ENCODE measurements at regions not wholly inside any gene's neighbourhood (a gene's known extent, or its start where the extent isn't known, plus 50 kb on each side); places are given as distances from the start of the nearest gene placed in this dataset.

DNA sequence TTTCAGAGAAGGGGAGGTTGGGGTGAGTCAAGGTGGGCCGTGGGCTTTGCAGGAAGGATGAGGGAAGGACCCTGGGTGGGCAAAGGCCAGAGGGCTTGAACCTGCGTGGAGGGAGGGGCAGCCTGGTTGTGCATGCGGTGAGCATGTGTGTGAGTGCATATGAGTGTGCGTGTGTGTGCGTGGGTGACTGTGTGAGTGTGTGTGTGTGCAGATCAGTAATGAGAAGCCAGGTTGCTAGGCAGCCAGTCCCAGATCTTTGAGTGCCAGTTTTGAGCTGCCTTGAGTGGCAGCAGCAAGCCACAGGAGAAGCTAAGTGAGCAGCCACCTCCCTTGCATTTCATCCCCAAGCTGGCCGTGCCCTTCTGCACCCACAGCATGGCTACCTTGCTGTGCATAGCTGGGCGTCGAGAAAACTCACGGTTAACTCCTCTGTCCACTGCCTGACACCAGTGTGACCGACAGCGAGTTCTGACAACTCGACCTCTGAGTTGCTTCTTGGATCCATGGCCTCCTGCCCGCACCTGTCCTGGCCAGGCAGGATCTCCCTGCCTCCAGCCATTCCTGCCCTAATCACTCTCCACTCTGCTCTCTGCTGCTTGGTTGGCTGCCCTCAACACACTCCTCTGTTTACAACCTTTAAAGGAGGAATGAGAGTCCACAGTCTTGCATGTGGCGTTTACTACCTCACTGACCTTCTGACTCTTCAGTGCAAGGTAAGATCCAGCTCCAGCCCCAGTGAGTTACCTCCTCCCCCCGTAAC is 775.4 kb downstream of the TYW1 start:
- DNase-seq: no peak

GRCh38 chr7:67773081-67773480 is 776.4 kb downstream of the TYW1 start:
- no peak for DNase-seq

DNA sequence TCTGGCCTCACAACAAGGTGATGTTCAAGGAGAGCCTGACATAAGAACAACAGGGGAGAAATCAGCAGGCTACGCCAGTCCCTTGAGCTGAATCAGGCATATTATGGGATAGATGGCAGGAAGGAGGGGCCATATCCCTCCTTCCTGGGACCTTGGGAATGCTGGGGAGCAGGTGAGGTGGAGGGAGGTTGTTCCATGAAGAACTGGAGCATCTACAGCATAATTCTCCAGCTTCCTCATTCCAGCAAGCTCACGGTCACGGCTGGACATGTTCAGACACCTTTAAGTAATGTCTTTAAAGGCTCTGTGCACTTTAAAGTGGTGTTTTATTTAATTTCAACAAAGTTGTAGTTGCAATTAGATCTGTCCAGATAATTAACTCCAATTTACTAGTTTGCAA is 780.5 kb downstream of the TYW1 start:
- no peak for DNase-seq

- no peak for DNase-seq
Observed at GRCh38 chr7:67781841-67782240, 785.2 kb downstream of the TYW1 start.

DNA sequence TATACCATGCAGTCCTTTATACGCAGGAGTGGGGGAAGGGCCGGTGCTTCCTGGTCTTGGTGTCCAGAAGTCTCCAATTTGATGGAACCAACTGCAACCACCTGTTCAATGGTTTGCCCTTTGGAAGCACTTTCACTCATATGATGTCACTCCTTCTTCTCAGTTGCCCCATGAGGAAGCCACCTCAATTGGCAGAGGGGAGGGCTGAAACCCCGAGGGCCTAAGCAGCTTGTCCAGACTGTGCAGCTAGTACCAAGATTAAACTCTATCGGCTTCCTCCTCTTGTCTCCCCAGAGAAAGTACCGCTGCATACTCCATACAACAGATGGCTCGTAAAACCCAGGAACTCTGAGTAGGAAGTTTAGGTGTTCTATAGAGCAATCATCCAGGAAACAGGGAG is 789.4 kb downstream of the TYW1 start:
- DNase-seq: no peak

GRCh38 chr7:67788669-67789068 is 792.0 kb downstream of the TYW1 start:
- no peak for DNase-seq

DNA sequence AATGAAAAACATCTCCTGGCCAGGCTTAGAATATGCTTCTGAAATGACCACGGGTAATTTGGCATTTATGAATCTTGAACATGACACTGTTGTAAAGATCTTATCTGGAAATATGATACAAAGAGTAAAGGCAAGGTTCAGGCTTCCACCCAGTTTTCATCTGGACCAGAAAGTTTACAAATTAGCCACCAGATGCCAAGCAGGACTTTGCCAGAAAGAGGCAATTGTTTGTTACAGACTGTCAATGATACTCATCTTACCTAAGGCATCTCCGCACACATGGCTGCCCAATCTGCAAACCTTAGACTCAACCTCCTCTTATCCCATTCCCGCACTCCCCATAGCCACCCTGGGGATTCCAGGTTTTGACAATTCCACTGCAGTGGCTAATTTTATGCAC is 795.3 kb downstream of the TYW1 start:
- DNase-seq: no peak

DNA sequence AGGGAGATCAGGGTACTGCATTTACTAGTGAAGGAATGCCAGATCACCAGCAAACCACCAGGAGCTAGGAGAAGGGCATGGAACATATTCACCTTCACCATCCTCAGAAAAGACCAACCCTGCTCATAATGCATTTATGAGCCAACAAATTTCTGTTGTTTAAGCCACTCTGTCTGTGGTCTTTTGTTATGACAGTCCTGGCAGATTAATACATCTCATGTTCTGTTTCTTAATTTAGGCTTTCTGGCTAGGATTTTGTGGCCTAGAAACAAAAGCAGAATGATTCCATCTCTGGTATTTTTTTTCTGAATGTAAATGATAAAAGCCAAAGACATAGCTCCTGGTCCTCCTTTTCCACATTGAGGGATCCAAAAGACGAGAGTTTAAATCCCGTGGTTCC is 797.9 kb downstream of the TYW1 start:
- DNase-seq: no peak

GRCh38 chr7:67803789-67804188 is 807.2 kb downstream of the TYW1 start:
- no peak for DNase-seq

DNA sequence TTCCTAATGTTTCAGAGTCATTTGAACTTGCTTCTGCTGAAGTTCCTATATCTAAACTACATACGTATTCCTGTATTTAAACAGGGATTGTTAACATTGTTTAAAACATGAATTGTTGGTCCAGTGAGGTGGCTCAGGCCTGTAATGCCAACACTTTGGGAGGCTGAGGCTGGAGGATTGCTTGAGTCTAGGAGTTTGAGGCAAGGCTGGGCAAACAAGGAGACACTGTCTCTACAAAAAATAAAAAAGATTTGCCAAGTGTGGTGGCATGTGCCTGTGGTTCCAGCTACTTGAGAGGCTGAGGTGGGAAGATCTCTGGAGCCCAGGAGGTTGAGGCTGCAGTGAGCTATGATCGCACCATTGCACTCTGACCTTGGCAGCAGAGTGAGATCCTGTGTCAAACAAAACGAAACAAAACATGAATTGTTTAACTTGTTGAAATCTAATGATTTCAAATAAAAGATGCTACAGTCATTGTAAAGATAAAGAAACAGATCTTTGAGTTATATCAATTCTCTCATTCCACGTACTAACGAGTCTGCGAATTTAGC is 809.4 kb downstream of the TYW1 start:
- DNase-seq: no peak

GRCh38 chr7:67807826-67808225 is 811.2 kb downstream of the TYW1 start:
- no peak for DNase-seq

GRCh38 chr7:67809586-67809985 is 813.0 kb downstream of the TYW1 start:
- no peak for DNase-seq

DNA sequence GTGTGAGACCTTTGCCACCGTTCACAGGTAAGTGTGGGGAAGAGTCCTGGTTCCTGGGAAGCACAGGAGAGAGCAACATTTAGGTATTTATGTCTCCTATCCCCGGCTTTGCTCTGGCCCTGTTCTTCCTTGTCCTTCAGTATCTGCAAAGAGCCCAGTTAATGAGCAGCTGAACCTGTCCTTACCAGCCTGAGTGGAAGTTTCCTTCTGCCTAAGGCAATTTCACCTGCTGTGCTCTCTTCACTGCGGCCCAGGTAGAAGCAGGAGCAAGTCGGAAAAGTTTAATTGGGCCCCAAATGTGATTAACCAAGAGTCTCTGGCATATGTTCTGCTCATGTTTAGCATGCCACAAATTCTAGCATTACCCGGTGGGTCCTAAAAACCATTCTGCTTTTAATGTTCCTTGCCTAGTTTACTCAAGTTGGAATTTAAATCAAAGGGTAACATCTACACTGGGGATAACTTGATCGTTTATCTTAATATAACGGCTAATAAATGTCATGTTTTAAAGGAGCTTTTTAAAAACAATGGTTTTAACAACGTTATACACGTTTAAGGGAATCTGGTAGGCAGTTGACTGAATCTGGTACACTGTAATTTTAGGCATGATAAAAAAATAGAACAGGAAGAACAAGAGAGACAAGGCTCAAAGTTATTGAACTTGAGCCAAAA is 817.1 kb downstream of the TYW1 start:
- no peak for DNase-seq

DNA sequence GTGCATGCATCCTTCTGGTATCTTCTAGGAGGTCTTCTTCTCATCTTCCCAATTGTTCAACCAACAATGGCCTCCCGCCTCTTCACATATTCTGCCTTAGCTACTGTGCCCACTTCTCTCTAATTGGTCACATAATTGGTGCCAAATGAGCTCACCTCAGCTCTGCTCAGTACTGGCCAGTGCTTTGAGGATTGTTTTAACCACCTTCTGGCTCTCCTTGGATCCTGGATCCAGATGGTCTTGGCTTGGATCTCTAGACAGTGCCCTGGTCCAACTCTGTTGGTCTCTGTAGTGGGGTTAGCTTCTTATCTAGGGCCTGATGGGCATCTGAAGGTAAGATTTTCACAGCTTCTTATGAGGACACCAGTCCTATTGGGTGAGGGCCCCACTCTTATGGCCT is 820.8 kb downstream of the TYW1 start:
- DNase-seq: no peak

GRCh38 chr7:67821116-67821515 is 824.5 kb downstream of the TYW1 start:
- DNase-seq: no peak

- DNase-seq: no peak
Observed at GRCh38 chr7:67823345-67823744, 826.7 kb downstream of the TYW1 start.

GRCh38 chr7:67825356-67825755 is 828.7 kb downstream of the TYW1 start:
- DNase-seq: no peak

DNA sequence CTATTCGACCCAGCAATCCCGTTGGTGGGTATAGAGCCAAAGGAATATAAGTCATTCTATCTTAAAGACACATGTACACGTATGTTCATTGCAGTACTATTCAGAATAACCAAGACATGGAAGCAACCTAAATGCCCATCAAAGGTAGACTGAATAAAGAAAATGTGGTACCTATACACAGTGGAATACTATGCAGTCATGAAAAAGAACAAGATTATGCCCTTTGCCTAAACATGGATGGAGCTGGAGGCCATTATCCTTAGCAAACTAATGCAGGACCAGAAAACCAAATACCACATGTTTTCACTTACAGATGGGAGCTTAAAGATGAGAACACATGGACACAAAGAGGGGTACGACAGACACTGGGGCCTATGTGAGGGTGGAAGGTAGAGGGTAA is 845.3 kb downstream of the TYW1 start:
- DNase-seq: no peak

DNA sequence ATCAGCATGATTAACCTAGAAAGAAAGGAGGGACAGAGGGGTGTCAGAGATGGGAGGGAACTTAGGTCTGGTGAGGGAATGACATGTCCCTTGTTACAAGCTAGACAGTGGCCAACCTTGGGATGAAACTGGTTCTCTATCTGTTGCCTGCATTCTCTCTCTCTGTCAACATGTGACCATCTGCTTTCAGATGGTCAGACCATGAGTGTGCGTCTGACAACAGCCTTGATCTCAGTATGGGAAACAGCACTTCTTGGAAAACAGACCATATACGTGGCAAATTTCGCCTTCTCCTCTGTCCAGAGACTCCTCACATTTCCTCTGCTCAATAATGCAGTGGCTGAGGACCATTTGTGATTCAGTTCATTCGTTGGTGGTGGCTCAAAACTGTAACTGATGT is 845.9 kb downstream of the TYW1 start:
- no peak for DNase-seq

- no peak for DNase-seq
Observed at GRCh38 chr7:67843001-67843565, 846.5 kb downstream of the TYW1 start.

DNA sequence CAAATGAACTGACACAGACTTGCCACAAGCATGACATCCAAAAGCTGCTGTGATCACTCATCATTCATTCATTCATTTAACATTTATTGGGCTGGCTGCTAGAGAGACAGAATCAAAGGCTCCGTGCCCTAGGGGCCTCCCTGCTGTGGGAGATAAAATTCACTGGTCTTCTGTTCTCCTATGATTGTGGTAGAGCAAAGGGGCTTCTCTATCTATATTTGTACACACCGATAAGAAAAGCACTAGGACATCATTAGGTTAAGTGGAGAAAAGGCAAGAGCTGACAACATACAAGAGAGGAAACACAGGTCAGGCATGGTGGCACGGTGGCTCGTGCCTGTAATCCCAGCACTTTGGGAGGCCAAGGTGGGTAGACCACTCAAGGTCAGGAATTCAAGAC is 847.0 kb downstream of the TYW1 start:
- no peak for DNase-seq

DNA sequence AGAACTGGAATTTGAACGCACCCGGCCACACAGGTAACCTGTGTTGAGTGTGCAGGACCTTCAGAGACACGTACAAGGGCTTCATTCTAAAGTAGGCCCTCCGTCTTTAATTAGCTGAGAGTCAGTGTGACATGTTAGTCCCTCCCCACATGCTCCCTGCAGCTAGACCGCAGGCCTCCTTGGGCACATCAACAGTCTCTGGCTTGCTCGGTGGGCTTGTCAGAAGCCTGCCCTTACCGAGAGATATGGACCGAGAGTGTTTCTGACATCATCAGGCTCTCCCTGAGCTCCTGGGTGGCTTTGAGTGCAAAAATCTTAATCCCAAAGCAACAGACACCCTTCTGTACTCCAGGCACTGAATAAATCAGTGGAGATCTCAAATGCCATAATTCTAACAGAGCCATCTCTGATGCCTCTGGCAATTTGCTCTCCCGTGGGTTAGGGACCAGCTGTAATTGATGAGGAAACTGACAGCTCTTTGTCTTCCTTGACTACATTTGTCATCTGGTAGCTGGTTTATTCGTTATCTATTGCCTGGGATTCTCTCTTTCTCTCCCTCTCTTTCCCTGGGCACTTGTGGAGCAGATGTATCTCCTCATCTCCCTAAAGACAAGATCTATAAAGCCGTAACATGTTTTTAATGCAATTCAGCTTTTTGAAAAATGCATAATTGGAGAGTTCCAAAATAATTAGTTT is 850.6 kb downstream of the TYW1 start:
- DNase-seq: no peak

All from NCI-H510A treated with DMSO at 0.1 percent for 48 hours (cell line).